Mesenchymal stem cell (in vitro differentiated cells and primary cell): ENCODE measurements at regions not wholly inside any gene's neighbourhood (a gene's known extent, or its start where the extent isn't known, plus 50 kb on each side); places are given as distances from the start of the nearest gene placed in this dataset.

Experiments
- DNase-seq: peaks from one replicate; pipeline ENCODE4 v3.0.0-alpha.2; 2013
- H2AFZ ChIP-seq: one replicate; pipeline ENCODE4 v1.6.1; 2013; ENCODE audit warnings: low read depth, mild to moderate bottlenecking, control low read depth, inconsistent platforms, low read length, moderate library complexity
- H2AK5ac ChIP-seq: 2 replicates; pipeline ENCODE4 v1.6.1; 2013; ENCODE audit warnings: low read length, moderate library complexity, mild to moderate bottlenecking, inconsistent platforms; ENCODE audit not compliant: severe bottlenecking
- H2BK120ac ChIP-seq: one replicate; pipeline ENCODE4 v1.6.1; 2013; ENCODE audit warnings: low read depth, mild to moderate bottlenecking, inconsistent platforms, low read length, moderate library complexity
- H2BK12ac ChIP-seq, 2 experiments: one replicate each; pipeline ENCODE4 v1.6.1; 2013; ENCODE audit warnings: inconsistent platforms in 2 of 2, low read length in 2 of 2, mild to moderate bottlenecking in 2 of 2, moderate library complexity in 2 of 2, control low read depth in 1 of 2
- H2BK15ac ChIP-seq: one replicate; pipeline ENCODE4 v1.6.1; 2013; ENCODE audit warnings: mild to moderate bottlenecking, low read depth, inconsistent platforms; ENCODE audit not compliant: poor library complexity, severe bottlenecking
- H2BK5ac ChIP-seq: 2 replicates; pipeline ENCODE4 v1.6.1; 2013; ENCODE audit warnings: low read depth, mild to moderate bottlenecking, low read length, control low read depth, inconsistent platforms; ENCODE audit not compliant: poor library complexity, severe bottlenecking
- H3K14ac ChIP-seq, 2 experiments: one replicate each; pipeline ENCODE4 v1.6.1; 2013; ENCODE audit warnings: inconsistent platforms in 2 of 2, low read length in 2 of 2, control low read depth in 1 of 2, mild to moderate bottlenecking in 1 of 2, moderate library complexity in 1 of 2
- H3K18ac ChIP-seq, 2 experiments: one replicate each; pipeline ENCODE4 v1.6.1; 2013; ENCODE audit warnings: inconsistent platforms in 2 of 2, low read length in 2 of 2, control low read depth in 1 of 2, low read depth in 1 of 2, mild to moderate bottlenecking in 1 of 2
- H3K23ac ChIP-seq, 2 experiments: one replicate each; pipeline ENCODE4 v1.6.1; 2013; ENCODE audit warnings: inconsistent platforms in 2 of 2, low read length in 2 of 2, mild to moderate bottlenecking in 2 of 2, moderate library complexity in 2 of 2, control low read depth in 1 of 2
- H3K27ac ChIP-seq: 2 replicates; pipeline ENCODE4 v1.5.1; 2013; ENCODE audit warnings: mild to moderate bottlenecking, moderate library complexity, low read length, control low read depth, inconsistent platforms; ENCODE audit not compliant: poor library complexity, severe bottlenecking
- H3K27me3 ChIP-seq, 2 experiments: 2 replicates each; pipeline versions ENCODE4 v1.6.1 to v1.7.0; 2013; ENCODE audit warnings: low read length in 2 of 2, mild to moderate bottlenecking in 2 of 2, moderate library complexity in 2 of 2, control low read depth in 1 of 2, inconsistent platforms in 1 of 2; ENCODE audit not compliant: control insufficient read depth in 1 of 2, insufficient read depth in 1 of 2
- H3K36me3 ChIP-seq, 2 experiments: 2 replicates each; pipeline versions ENCODE4 v1.6.1 to v1.7.0; 2013; ENCODE audit warnings: low read length in 2 of 2, control low read depth in 1 of 2, inconsistent platforms in 1 of 2, low read depth in 1 of 2, mild to moderate bottlenecking in 1 of 2; ENCODE audit not compliant: insufficient read depth in 2 of 2, control insufficient read depth in 1 of 2
- H3K4ac ChIP-seq, 2 experiments: one replicate each; pipeline ENCODE4 v1.6.1; 2013; ENCODE audit warnings: inconsistent platforms in 2 of 2, low read length in 2 of 2, mild to moderate bottlenecking in 2 of 2, moderate library complexity in 2 of 2, control low read depth in 1 of 2, low read depth in 1 of 2
- H3K4me1 ChIP-seq: 2 replicates; pipeline ENCODE4 v1.6.1; 2013; ENCODE audit warnings: low read depth, low read length, control low read depth; ENCODE audit not compliant: control insufficient read depth, insufficient read depth
- H3K4me2 ChIP-seq: 2 replicates; pipeline ENCODE4 v1.6.1; 2013; ENCODE audit warnings: low read length, mild to moderate bottlenecking, inconsistent platforms; ENCODE audit not compliant: poor library complexity, severe bottlenecking
- H3K4me3 ChIP-seq, 2 experiments: 2 replicates each; pipeline versions ENCODE4 v1.5.1 to v1.7.0; 2013; ENCODE audit warnings: low read length in 2 of 2, mild to moderate bottlenecking in 2 of 2, control low read depth in 1 of 2, low read depth in 1 of 2; ENCODE audit not compliant: insufficient read depth in 1 of 2
- H3K79me1 ChIP-seq: replicated peaks from 2 replicates; pipeline ENCODE4 v1.6.1; 2013; ENCODE audit warnings: mild to moderate bottlenecking, control low read depth, low read length, inconsistent platforms; ENCODE audit not compliant: poor library complexity, severe bottlenecking
- H3K9ac ChIP-seq: 2 replicates; pipeline ENCODE4 v1.7.0; 2013; ENCODE audit warnings: mild to moderate bottlenecking, low read length, moderate library complexity
- H3K9me3 ChIP-seq: 2 replicates; pipeline ENCODE4 v1.7.0; 2013; ENCODE audit warnings: mild to moderate bottlenecking, low read length; ENCODE audit not compliant: control insufficient read depth
- H4K8ac ChIP-seq: one replicate; pipeline ENCODE4 v1.6.1; 2013; ENCODE audit warnings: inconsistent platforms, mild to moderate bottlenecking, low read length, moderate library complexity
- H4K91ac ChIP-seq: one replicate; pipeline ENCODE4 v1.6.1; 2013; ENCODE audit warnings: mild to moderate bottlenecking, low read length, inconsistent platforms
- WGBS: methylation state at CpG from one replicate; pipeline ENCODE4 v1.1.7; 2013; ENCODE audit warnings: mixed read lengths; 5-methylcytosine and 5-hydroxymethylcytosine counted together

GRCh38 chr3:15953841-15954240 lies 156.1 kb upstream of the ANKRD28 start:
- H3K14ac ChIP-seq: no peak overlapping the region
- no peak overlapping the region for H4K91ac ChIP-seq
- H3K23ac ChIP-seq: no peak overlapping the region
- H2BK12ac ChIP-seq: no peak overlapping the region
- H3K36me3 ChIP-seq: no peaks in the 10 kb centered on the region
- H2AFZ ChIP-seq: no peak overlapping the region
- H2AK5ac ChIP-seq: no peak overlapping the region
- no peak overlapping the region for H3K9ac ChIP-seq
- no peak overlapping the region for H2BK15ac ChIP-seq
- no peak for DNase-seq
- H3K4me1 ChIP-seq: peaks cover 1% of the 10 kb centered on the region
- no peaks in the 10 kb centered on the region for H3K9me3 ChIP-seq
- no peak overlapping the region for H4K8ac ChIP-seq
- H3K18ac ChIP-seq: no peak overlapping the region
- H2BK5ac ChIP-seq: no peak overlapping the region
- H2BK120ac ChIP-seq: no peak overlapping the region
- no peak overlapping the region for H3K4me3 ChIP-seq
- no peak overlapping the region for H3K4ac ChIP-seq
- H3K79me1 ChIP-seq: no peaks in the 10 kb centered on the region
- no peak overlapping the region for H3K27ac ChIP-seq
- H3K4me2 ChIP-seq: no peak overlapping the region
- no peaks in the 10 kb centered on the region for H3K27me3 ChIP-seq

GRCh38 chr3:15955968-15956367 lies 158.2 kb upstream of the ANKRD28 start:
- WGBS: 81% methylated on average over 1 of the region's 1 CpG
- Histone ChIP-seq H3K14ac (no peak overlapping the region), H2BK5ac (no peak overlapping the region), H3K9me3 (no peaks in the 10 kb centered on the region), H3K18ac (peak overlapping the region in 1 of 2 experiments; percentile 37), H2BK12ac (no peak overlapping the region), H3K27ac (no peak overlapping the region), H3K79me1 (no peaks in the 10 kb centered on the region), H2BK15ac (no peak overlapping the region), H3K4ac (no peak overlapping the region), H4K8ac (peak overlapping the region; percentile 60), H3K23ac (no peak overlapping the region), H3K4me2 (no peak overlapping the region), H2BK120ac (no peak overlapping the region), H3K36me3 (no peaks in the 10 kb centered on the region), H3K4me3 (no peak overlapping the region), H3K4me1 (no peaks in the 10 kb centered on the region), H2AFZ (no peak overlapping the region), H2AK5ac (no peak overlapping the region), H3K27me3 (no peaks in the 10 kb centered on the region), H3K9ac (no peak overlapping the region), H4K91ac (no peak overlapping the region)
- DNase-seq: no peak

- peak overlapping the region in 1 of 2 experiments; percentile 87 for H2BK12ac ChIP-seq
- H3K36me3 ChIP-seq: no peaks in the 10 kb centered on the region
- no peaks in the 10 kb centered on the region for H3K4me1 ChIP-seq
- H3K18ac ChIP-seq: peak overlapping the region in 1 of 2 experiments; percentile 62
- no peak overlapping the region for H3K14ac ChIP-seq
- H2BK15ac ChIP-seq: no peak overlapping the region
- peak; percentile 33 for DNase-seq
- H2AFZ ChIP-seq: no peak overlapping the region
- no peak overlapping the region for H2AK5ac ChIP-seq
- no peak overlapping the region for H3K23ac ChIP-seq
- H3K9ac ChIP-seq: no peak overlapping the region
- H3K27ac ChIP-seq: no peak overlapping the region
- no peaks in the 10 kb centered on the region for H3K27me3 ChIP-seq
- H3K4me2 ChIP-seq: no peak overlapping the region
- no peak overlapping the region for H3K4me3 ChIP-seq
- peak overlapping the region; percentile 75 for H4K91ac ChIP-seq
- H3K79me1 ChIP-seq: no peaks in the 10 kb centered on the region
- peak overlapping the region; percentile 84 for H4K8ac ChIP-seq
- WGBS: 87% methylated on average over 3 of the region's 3 CpGs
- H2BK120ac ChIP-seq: peak overlapping the region; percentile 15
- H3K4ac ChIP-seq: peak overlapping the region; percentile 73 to 87
- no peak overlapping the region for H2BK5ac ChIP-seq
- no peaks in the 10 kb centered on the region for H3K9me3 ChIP-seq
These were observed 161.1 kb upstream of the ANKRD28 start for GRCh38 chr3:15958692-15959433.

- WGBS: 83% methylated on average over 2 of the region's 2 CpGs
- Histone ChIP-seq H2BK5ac (no peak overlapping the region), H3K14ac (no peak overlapping the region), H3K4me1 (no peaks in the 10 kb centered on the region), H4K8ac (peak overlapping the region; percentile 12), H3K27ac (no peak overlapping the region), H2AK5ac (no peak overlapping the region), H3K4me2 (no peak overlapping the region), H2BK12ac (peak overlapping the region in 1 of 2 experiments; percentile 87), H3K9me3 (no peaks in the 10 kb centered on the region), H3K36me3 (no peaks in the 10 kb centered on the region), H3K4ac (peak overlapping the region in 1 of 2 experiments; percentile 73), H2BK15ac (no peak overlapping the region), H4K91ac (no peak overlapping the region), H3K27me3 (no peaks in the 10 kb centered on the region), H3K18ac (no peak overlapping the region), H2BK120ac (no peak overlapping the region), H3K9ac (no peak overlapping the region), H3K4me3 (no peak overlapping the region), H3K23ac (no peak overlapping the region), H3K79me1 (no peaks in the 10 kb centered on the region), H2AFZ (no peak overlapping the region)
- DNase-seq: no peak
These were observed 161.6 kb upstream of the ANKRD28 start for GRCh38 chr3:15959434-15959811.
